RWPE2 (cell line): ENCODE measurements at regions not wholly inside any gene's neighbourhood (a gene's known extent, or its start where the extent isn't known, plus 50 kb on each side); places are given as distances from the start of the nearest gene placed in this dataset.

Source experiments
- ATAC-seq: fragments of 200-7000 bp; cut with Tn5 transposase; 3 replicates; pipeline ENCODE4 v1.9.1; 2021; ENCODE audit warnings: low read depth
- DNase-seq: peaks from one replicate; pipeline ENCODE4 v3.0.0-alpha.2; 2020; ENCODE audit warnings: low spot score
- H3K27ac ChIP-seq: fragments of 450-650 bp; 2 replicates; pipeline ENCODE4 v1.5.1; 2017; ENCODE audit warnings: mild to moderate bottlenecking; ENCODE audit not compliant: poor library complexity, severe bottlenecking
- H3K27me3 ChIP-seq: fragments of 250-450 bp; sonication (Bioruptor Pico); 2 replicates; pipeline ENCODE4 v1.5.1; 2021; ENCODE audit warnings: mild to moderate bottlenecking, moderate library complexity; ENCODE audit not compliant: insufficient read depth, poor library complexity, severe bottlenecking
- H3K36me3 ChIP-seq: fragments of 250-450 bp; sonication (Bioruptor Pico); 2 replicates; pipeline ENCODE4 v1.5.1; 2020; ENCODE audit warnings: low read depth, mild to moderate bottlenecking, moderate library complexity
- H3K4me1 ChIP-seq: fragments of 250-450 bp; sonication (Bioruptor Pico); 2 replicates; pipeline ENCODE4 v1.5.1; 2021; ENCODE audit warnings: mild to moderate bottlenecking, moderate library complexity; ENCODE audit not compliant: insufficient read depth, poor library complexity, severe bottlenecking
- H3K4me3 ChIP-seq: fragments of 250-450 bp; sonication (Bioruptor Pico); 2 replicates; pipeline ENCODE4 v1.5.1; 2021; ENCODE audit warnings: mild to moderate bottlenecking, moderate library complexity; ENCODE audit not compliant: severe bottlenecking
- H3K9me3 ChIP-seq: fragments of 250-450 bp; sonication (Bioruptor Pico); 2 replicates; pipeline ENCODE4 v1.5.1; 2021; ENCODE audit warnings: mild to moderate bottlenecking, moderate library complexity; ENCODE audit not compliant: severe bottlenecking
- CTCF ChIP-seq: fragments of 450-650 bp; IDR thresholded peaks from one replicate; pipeline ENCODE4 v1.5.1; 2017; ENCODE audit warnings: mild to moderate bottlenecking, moderate library complexity; ENCODE audit not compliant: poor library complexity, severe bottlenecking

GRCh38 chr20:41769592-41770018 lies 151.4 kb upstream of the CHD6 start:
- no peaks in the 10 kb centered on the region for H3K36me3 ChIP-seq
- no peaks in the 10 kb centered on the region for H3K9me3 ChIP-seq
- H3K27ac ChIP-seq: no peak overlapping the region
- TF ChIP-seq CTCF: no peak
- H3K27me3 ChIP-seq: peaks cover 7% of the 10 kb centered on the region
- DNase-seq (no peak), ATAC-seq (no peak)
- no peak overlapping the region for H3K4me3 ChIP-seq
- no peaks in the 10 kb centered on the region for H3K4me1 ChIP-seq

- Histone ChIP-seq H3K27ac (no peak overlapping the region), H3K4me1 (no peaks in the 10 kb centered on the region), H3K9me3 (no peaks in the 10 kb centered on the region), H3K36me3 (no peaks in the 10 kb centered on the region), H3K27me3 (peaks cover 12% of the 10 kb centered on the region), H3K4me3 (no peak overlapping the region)
- ATAC-seq: no peak
- TF ChIP-seq CTCF: no peak
- DNase-seq: no peak
Observed at GRCh38 chr20:41750137-41750536, 132.0 kb upstream of the CHD6 start.

GRCh38 chr20:41748756-41749582 lies 130.8 kb upstream of the CHD6 start:
- ATAC-seq: no peak; the same call in 2 of the 3 replicates
- H3K4me1 ChIP-seq: no peaks in the 10 kb centered on the region
- no peaks in the 10 kb centered on the region for H3K9me3 ChIP-seq
- H3K36me3 ChIP-seq: no peaks in the 10 kb centered on the region
- H3K27me3 ChIP-seq: peaks cover 15% of the 10 kb centered on the region
- no peak for TF ChIP-seq CTCF
- H3K4me3 ChIP-seq: no peak overlapping the region
- DNase-seq: no peak
- no peak overlapping the region for H3K27ac ChIP-seq

- Histone ChIP-seq H3K9me3 (no peaks in the 10 kb centered on the region), H3K4me1 (no peaks in the 10 kb centered on the region), H3K27me3 (peaks cover 15% of the 10 kb centered on the region), H3K4me3 (no peak overlapping the region), H3K36me3 (no peaks in the 10 kb centered on the region), H3K27ac (no peak overlapping the region)
- DNase-seq: no peak
- no peak for TF ChIP-seq CTCF
- ATAC-seq: peak; percentile 13; the same call in 2 of the 3 replicates
Observed at GRCh38 chr20:41748051-41748450, 129.9 kb upstream of the CHD6 start.

GRCh38 chr20:41747226-41747625 lies 129.0 kb upstream of the CHD6 start:
- TF ChIP-seq CTCF: no peak
- H3K4me1 ChIP-seq: no peaks in the 10 kb centered on the region
- H3K36me3 ChIP-seq: no peaks in the 10 kb centered on the region
- ATAC-seq (no peak), DNase-seq (no peak)
- H3K27me3 ChIP-seq: peaks cover 15% of the 10 kb centered on the region
- H3K4me3 ChIP-seq: no peak overlapping the region
- H3K27ac ChIP-seq: no peak overlapping the region
- no peaks in the 10 kb centered on the region for H3K9me3 ChIP-seq
